Endothelial cell of umbilical vein (primary cell): ENCODE measurements at regions not wholly inside any gene's neighbourhood (a gene's known extent, or its start where the extent isn't known, plus 50 kb on each side); places are given as distances from the start of the nearest gene placed in this dataset.

Experiments
- BruUV-seq: library from RNA; stranded (reverse); fragments of 400-500 nt; replicated peaks from 2 replicates; lab custom pipeline; 2021; lab: Mats Ljungman, UMichigan
- CTCF ChIA-PET: fragments of 300-600, 350-600 bp; sonication (Branson Sonifier 250); formaldehyde crosslinking; loops from one replicate; lab custom pipeline; 2021; ENCODE audit warnings: antibody characterized with exemption, inconsistent platforms; lab: Charles Lee
- POLR2A ChIA-PET: fragments of 300-600, 350-600 bp; sonication (Branson Sonifier 250); formaldehyde crosslinking; loops from one replicate; lab custom pipeline; 2021; ENCODE audit warnings: antibody characterized with exemption, inconsistent platforms; lab: Charles Lee
- DNase-seq: peaks from one replicate; pipeline ENCODE4 v3.0.0-alpha.2; 2011; ENCODE audit warnings: low read depth, low spot score
- FAIRE-seq: peaks from 2 replicates; lab custom pipeline; 2011; peaks lifted over from hg19 to GRCh38; lab: Jason Lieb, UNC
- H2AFZ ChIP-seq: 2 replicates; pipeline ENCODE4 v1.6.0; 2012; ENCODE audit warnings: low read depth, low read length, control low read depth, inconsistent platforms
- H3K27ac ChIP-seq: 2 replicates; pipeline ENCODE4 v1.5.1; 2011; ENCODE audit warnings: low read depth, mild to moderate bottlenecking, control low read depth, low read length, moderate library complexity; ENCODE audit not compliant: insufficient read depth
- H3K27me3 ChIP-seq, 2 experiments: 2 replicates each; pipeline versions ENCODE4 v1.6.0 to v1.6.1; 2011; ENCODE audit warnings: low read length in 2 of 2, mixed read lengths in 1 of 2; ENCODE audit not compliant: control insufficient read depth in 2 of 2, insufficient read depth in 2 of 2
- H3K36me3 ChIP-seq, 2 experiments: 2 replicates in 1 of 2; 3 replicates in 1 of 2; pipeline ENCODE4 v1.5.1; 2011; ENCODE audit warnings: low read length in 2 of 2, mild to moderate bottlenecking in 1 of 2, moderate library complexity in 1 of 2; ENCODE audit not compliant: control insufficient read depth in 2 of 2, insufficient read depth in 2 of 2; ENCODE audit errors: extremely low read depth in 1 of 2
- H3K4me1 ChIP-seq: 3 replicates; pipeline ENCODE4 v1.5.1; 2011; ENCODE audit warnings: mild to moderate bottlenecking, low read length; ENCODE audit not compliant: control insufficient read depth, insufficient read depth; ENCODE audit errors: extremely low read depth
- H3K4me2 ChIP-seq: 2 replicates; pipeline ENCODE4 v1.6.1; 2011; ENCODE audit warnings: low read length, control low read depth, mixed read lengths; ENCODE audit not compliant: insufficient read depth
- H3K4me3 ChIP-seq, 3 experiments: fragments of 200-600 bp in 1 of 3; sonication (generic), shearing (Covaris generic) in 1 of 3; replicated peaks in 1 of 3; 2 replicates each; pipeline ENCODE4 v1.5.1; 2011 to 2016; ENCODE audit warnings: control low read depth in 3 of 3, low read length in 3 of 3, mild to moderate bottlenecking in 2 of 3, inconsistent platforms in 1 of 3, low read depth in 1 of 3, moderate library complexity in 1 of 3; ENCODE audit not compliant: insufficient read depth in 1 of 3
- H3K79me2 ChIP-seq: 2 replicates; pipeline ENCODE4 v1.6.0; 2012; ENCODE audit warnings: low read length, inconsistent platforms; ENCODE audit not compliant: control insufficient read depth, insufficient read depth
- H3K9ac ChIP-seq: replicated peaks from 2 replicates; pipeline ENCODE3; 2011; ENCODE audit warnings: low read length, control low read depth; ENCODE audit not compliant: insufficient read depth; ENCODE audit errors: extremely low read depth
- H3K9me1 ChIP-seq: replicated peaks from 3 replicates; pipeline ENCODE4 v1.6.0; 2011; ENCODE audit warnings: mild to moderate bottlenecking, low read length; ENCODE audit not compliant: control insufficient read depth, insufficient read depth; ENCODE audit errors: extremely low read depth
- H3K9me3 ChIP-seq: replicated peaks from 2 replicates; pipeline ENCODE4 v1.5.1; 2012; ENCODE audit warnings: low read length, inconsistent platforms; ENCODE audit not compliant: control insufficient read depth, insufficient read depth
- H4K20me1 ChIP-seq: replicated peaks from 2 replicates; pipeline ENCODE3; 2011; ENCODE audit warnings: mild to moderate bottlenecking, low read length; ENCODE audit not compliant: control insufficient read depth, insufficient read depth; ENCODE audit errors: extremely low read depth
- CTCF ChIP-seq, 2 donors: IDR thresholded peaks; 1 replicate in 1 of 2; 2 replicates in 1 of 2; pipeline ENCODE4 v1.5.1; 2011; ENCODE audit warnings: low read length in 2 of 2, mild to moderate bottlenecking in 2 of 2, moderate library complexity in 2 of 2, control low read depth in 1 of 2, inconsistent platforms in 1 of 2, low read depth in 1 of 2; ENCODE audit not compliant: insufficient read depth in 1 of 2; ENCODE audit errors: extremely low read depth in 1 of 2
- EZH2 ChIP-seq: IDR thresholded peaks from 2 replicates; pipeline ENCODE4 v1.6.1; 2012; ENCODE audit warnings: borderline replicate concordance, low read depth, mild to moderate bottlenecking, moderate library complexity, low read length, inconsistent platforms; ENCODE audit not compliant: severe bottlenecking
- FOS ChIP-seq: IDR thresholded peaks from 2 replicates; pipeline ENCODE4 v1.6.1; 2011; ENCODE audit warnings: mild to moderate bottlenecking, low read length, moderate library complexity, borderline replicate concordance; ENCODE audit not compliant: insufficient read depth
- GATA2 ChIP-seq: IDR thresholded peaks from 2 replicates; pipeline ENCODE4 v1.7.0; 2011; ENCODE audit warnings: low read depth, mild to moderate bottlenecking, moderate library complexity, mixed read lengths, low read length; ENCODE audit not compliant: insufficient read length, insufficient read depth
- JUN ChIP-seq: IDR thresholded peaks from 2 replicates; pipeline ENCODE4 v1.6.1; 2011; ENCODE audit warnings: borderline replicate concordance, low read depth; ENCODE audit not compliant: insufficient read length, insufficient read depth
- POLR2A ChIP-seq: IDR thresholded peaks from 2 replicates; pipeline ENCODE4 v1.6.1; 2012; ENCODE audit warnings: low read depth, mild to moderate bottlenecking, control low read depth, low read length
- POLR2AphosphoS5 ChIP-seq: IDR thresholded peaks from 2 replicates; pipeline ENCODE4 v1.6.1; 2012; ENCODE audit warnings: low read depth, mild to moderate bottlenecking, control low read depth, low read length, moderate library complexity; ENCODE audit not compliant: insufficient read depth
- dilution Hi-C: fragments of 300-500 bp; cut with MboI; formaldehyde crosslinking; loops from one replicate; pipeline ENCODE4 v1.15.0; 2019; ENCODE audit warnings: low sequenced_read_pairs; ENCODE audit not compliant: extremely low pct_ligation_motif_present
- intact Hi-C: fragments of 100-400 bp; cut with micrococcal nuclease; formaldehyde crosslinking; loops from one replicate; pipeline ENCODE4 v1.10.0; 2022

- DNase-seq (no peak), FAIRE-seq (no peak)
- H3K9me1 ChIP-seq, result no peaks in the 10 kb centered on the region
- dilution Hi-C loops (no loop called here), intact Hi-C loops (no loop called here)
- no peak for TF ChIP-seq FOS
- TF ChIP-seq EZH2, result no peak
- no peak for TF ChIP-seq CTCF (IDR thresholded peaks at IDR 0.05; ENCODE audit: extremely low read depth in 1 of 2, insufficient read depth in 1 of 2, low read depth in 1 of 2, low read length in 2 of 2)
- no peak for TF ChIP-seq JUN
- no peak for TF ChIP-seq POLR2A
- no peak for TF ChIP-seq POLR2AphosphoS5
- no peaks in the 10 kb centered on the region for H4K20me1 ChIP-seq
- no TSS peak for BruUV-seq
- H3K36me3 ChIP-seq, result no peaks in the 10 kb centered on the region
- no peak overlapping the region for H3K27ac ChIP-seq
- CTCF ChIA-PET, result no interaction called here
- no peaks in the 10 kb centered on the region for H3K79me2 ChIP-seq
- no peaks in the 10 kb centered on the region for H3K9me3 ChIP-seq
- no peak overlapping the region for H3K4me3 ChIP-seq
- POLR2A ChIA-PET, result no interaction called here
- H3K4me1 ChIP-seq, result no peaks in the 10 kb centered on the region
- no peak overlapping the region for H2AFZ ChIP-seq
- H3K27me3 ChIP-seq, result no peaks in the 10 kb centered on the region
- H3K4me2 ChIP-seq, result no peak overlapping the region
- no peak overlapping the region for H3K9ac ChIP-seq
Observed at GRCh38 chr1:187454010-187454409, 625.3 kb downstream of the PLA2G4A start.

GRCh38 chr1:187456446-187456845 lies 627.7 kb downstream of the PLA2G4A start:
- Histone ChIP-seq H2AFZ (no peak overlapping the region), H3K27ac (no peak overlapping the region), H3K27me3 (no peaks in the 10 kb centered on the region), H3K36me3 (no peaks in the 10 kb centered on the region), H3K4me2 (no peak overlapping the region), H3K79me2 (no peaks in the 10 kb centered on the region), H4K20me1 (no peaks in the 10 kb centered on the region), H3K9me1 (no peaks in the 10 kb centered on the region), H3K4me3 (no peak overlapping the region), H3K9ac (no peak overlapping the region), H3K9me3 (no peaks in the 10 kb centered on the region), H3K4me1 (no peaks in the 10 kb centered on the region)
- CTCF ChIA-PET, result no interaction called here
- FAIRE-seq (no peak), DNase-seq (no peak)
- no TSS peak for BruUV-seq
- intact Hi-C loops, result no loop called here
- dilution Hi-C loops, result no loop called here
- POLR2A ChIA-PET, result no interaction called here
- TF ChIP-seq GATA2, result no peak
- TF ChIP-seq CTCF (IDR thresholded peaks at IDR 0.05; ENCODE audit: extremely low read depth in 1 of 2, insufficient read depth in 1 of 2, low read depth in 1 of 2, low read length in 2 of 2), result no peak
- TF ChIP-seq FOS, result no peak
